ENCODE measurements at regions not wholly inside any gene's neighbourhood (a gene's known extent, or its start where the extent isn't known, plus 50 kb on each side); places are given as distances from the start of the nearest gene placed in this dataset.

DNA sequence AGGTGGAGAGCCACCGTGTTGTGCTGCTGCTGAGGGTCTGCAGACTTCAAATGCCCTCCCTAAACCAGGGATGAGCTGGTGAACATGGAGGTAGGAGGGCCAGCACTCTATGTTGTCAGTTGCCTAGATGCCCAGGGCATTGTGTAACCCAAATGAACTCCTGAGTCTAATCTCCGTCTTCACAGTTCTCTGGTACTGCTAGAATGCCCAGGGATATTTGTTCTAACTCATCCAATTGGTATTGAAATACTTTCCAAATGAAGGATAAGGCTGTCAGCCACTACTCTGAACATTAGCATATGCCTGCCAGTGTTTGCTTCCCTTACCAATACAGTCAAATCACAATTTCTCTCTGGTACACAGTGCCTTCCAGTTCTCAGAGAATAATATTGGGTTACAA is 492.6 kb downstream of the SLC4A3 start:
- no peak for DNase-seq (ENCODE audit: extremely low spot score)
- TF ChIP-seq ZNF384 (IDR thresholded peaks at IDR 0.05) (no peak), FOXM1 (IDR thresholded peaks at IDR 0.05; ENCODE audit: borderline replicate concordance) (no peak), FOXA1 (IDR thresholded peaks at IDR 0.05) (no peak), FOXK2 (IDR thresholded peaks at IDR 0.05) (no peak), SP1 (IDR thresholded peaks at IDR 0.05) (no peak), CTBP1 (IDR thresholded peaks at IDR 0.05; ENCODE audit: borderline replicate concordance) (no peak), ARNT (IDR thresholded peaks at IDR 0.05) (no peak), HDGF (IDR thresholded peaks at IDR 0.05; ENCODE audit: borderline replicate concordance) (no peak), LEF1 (IDR thresholded peaks at IDR 0.05; ENCODE audit: borderline replicate concordance) (no peak), NFRKB (IDR thresholded peaks at IDR 0.05) (no peak), TARDBP (IDR thresholded peaks at IDR 0.05) (no peak), BHLHE40 (IDR thresholded peaks at IDR 0.05; ENCODE audit: borderline replicate concordance) (no peak), SUZ12 (IDR thresholded peaks at IDR 0.05) (no peak), L3MBTL2 (conservative IDR thresholded peaks at IDR 0.05) (no peak)
- TF ChIP-seq, protein P1, sequence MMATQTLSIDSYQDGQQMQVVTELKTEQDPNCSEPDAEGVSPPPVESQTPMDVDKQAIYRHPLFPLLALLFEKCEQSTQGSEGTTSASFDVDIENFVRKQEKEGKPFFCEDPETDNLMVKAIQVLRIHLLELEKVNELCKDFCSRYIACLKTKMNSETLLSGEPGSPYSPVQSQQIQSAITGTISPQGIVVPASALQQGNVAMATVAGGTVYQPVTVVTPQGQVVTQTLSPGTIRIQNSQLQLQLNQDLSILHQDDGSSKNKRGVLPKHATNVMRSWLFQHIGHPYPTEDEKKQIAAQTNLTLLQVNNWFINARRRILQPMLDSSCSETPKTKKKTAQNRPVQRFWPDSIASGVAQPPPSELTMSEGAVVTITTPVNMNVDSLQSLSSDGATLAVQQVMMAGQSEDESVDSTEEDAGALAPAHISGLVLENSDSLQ (IDR thresholded peaks at IDR 0.05): no peak
- ChIA-PET CTCF (no interaction called here), POLR2A (no interaction called here)

DNA sequence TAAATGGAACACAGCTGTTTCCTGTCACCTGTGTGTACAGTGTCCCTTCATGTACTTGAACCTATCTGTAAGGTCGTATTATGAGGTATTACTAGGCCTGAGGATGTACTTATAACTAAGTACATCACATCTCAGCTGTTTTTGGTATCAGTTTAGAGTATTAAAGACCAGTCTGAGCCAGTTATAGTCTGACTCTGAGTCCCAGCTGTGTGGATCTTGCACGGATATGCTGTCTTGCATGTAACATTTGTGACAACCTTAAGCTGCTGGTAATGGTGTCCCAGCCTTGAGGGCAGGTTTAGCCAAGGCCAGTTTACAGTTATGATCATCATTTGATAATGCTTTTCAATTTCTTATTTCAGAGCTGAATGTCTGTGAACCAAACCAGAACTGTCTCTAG is 496.3 kb downstream of the SLC4A3 start:
- no peak for DNase-seq (ENCODE audit: extremely low spot score)
- POLR2A ChIA-PET: no interaction called here
- no peak for TF ChIP-seq BHLHE40 (IDR thresholded peaks at IDR 0.05; ENCODE audit: borderline replicate concordance)
- TF ChIP-seq ARNT (IDR thresholded peaks at IDR 0.05): no peak
- no peak for TF ChIP-seq SUZ12 (IDR thresholded peaks at IDR 0.05)
- CTCF ChIA-PET: interaction anchor here (1.1 kb wide), 1 partner anchor 43 kb away, joined by 4 read pairs; no protein-coding TSS in a partner anchor

DNA sequence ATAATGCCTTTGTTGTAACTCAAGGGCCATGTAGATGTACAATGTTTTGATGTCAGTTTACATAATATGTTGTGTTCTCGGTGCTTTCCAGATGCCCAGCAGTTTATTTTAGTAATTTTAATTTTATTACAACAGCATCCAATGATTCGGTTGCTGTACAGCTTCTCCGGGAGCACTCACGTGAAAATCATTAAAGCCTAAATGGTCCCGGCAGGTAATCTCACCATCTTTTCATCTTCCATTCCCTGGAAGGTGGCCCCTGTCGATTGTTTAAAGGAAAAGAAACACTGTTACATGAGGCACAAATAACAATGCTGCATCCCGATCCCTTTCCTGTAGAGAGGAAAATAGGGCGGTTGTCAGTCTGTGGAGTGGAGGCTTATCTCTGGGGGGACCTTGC is 498.1 kb downstream of the SLC4A3 start:
- CTCF ChIA-PET: no interaction called here
- TF ChIP-seq FOXM1 (IDR thresholded peaks at IDR 0.05; ENCODE audit: borderline replicate concordance) (no peak), CTBP1 (IDR thresholded peaks at IDR 0.05; ENCODE audit: borderline replicate concordance) (no peak), BHLHE40 (IDR thresholded peaks at IDR 0.05; ENCODE audit: borderline replicate concordance) (no peak), ZNF384 (IDR thresholded peaks at IDR 0.05) (no peak), FOXA1 (IDR thresholded peaks at IDR 0.05) (no peak), L3MBTL2 (conservative IDR thresholded peaks at IDR 0.05) (no peak), ARNT (IDR thresholded peaks at IDR 0.05) (no peak), HDGF (IDR thresholded peaks at IDR 0.05; ENCODE audit: borderline replicate concordance) (no peak), FOXK2 (IDR thresholded peaks at IDR 0.05) (no peak), ELF4 (IDR thresholded peaks at IDR 0.05) (no peak), SP1 (IDR thresholded peaks at IDR 0.05) (no peak), TARDBP (IDR thresholded peaks at IDR 0.05) (no peak), SUZ12 (IDR thresholded peaks at IDR 0.05) (no peak), NFRKB (IDR thresholded peaks at IDR 0.05) (no peak), LEF1 (IDR thresholded peaks at IDR 0.05; ENCODE audit: borderline replicate concordance) (no peak)
- TF ChIP-seq, protein P1 (IDR thresholded peaks at IDR 0.05): no peak
- POLR2A ChIA-PET: no interaction called here
- no peak for DNase-seq (ENCODE audit: extremely low spot score)

DNA sequence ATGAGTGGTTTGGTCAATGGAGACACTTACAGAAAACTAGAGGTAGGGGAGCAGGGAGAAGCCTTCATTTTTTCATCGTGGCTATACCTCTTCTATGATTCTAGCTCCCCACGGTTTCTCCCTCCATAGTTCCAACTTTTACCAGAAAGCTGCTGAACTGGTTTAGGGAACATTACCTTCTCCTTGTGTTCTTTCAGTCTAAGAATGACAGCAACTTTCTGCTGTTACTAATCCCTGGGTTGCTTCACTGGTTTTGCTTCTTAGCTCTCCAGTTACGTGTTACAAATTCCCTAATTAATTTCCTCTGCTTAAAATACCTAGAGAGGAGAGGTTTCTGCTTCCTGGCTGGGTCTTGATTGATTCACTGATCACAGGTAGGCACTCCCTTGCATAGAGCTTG is 499.9 kb downstream of the SLC4A3 start:
- no peak for DNase-seq (ENCODE audit: extremely low spot score)
- CTCF ChIA-PET: interaction anchor here (0.8 kb wide), 1 partner anchor 505 kb away, joined by 3 read pairs; no protein-coding TSS in a partner anchor
- TF ChIP-seq FOXA1 (IDR thresholded peaks at IDR 0.05) (no peak), TARDBP (IDR thresholded peaks at IDR 0.05) (no peak), ELF4 (IDR thresholded peaks at IDR 0.05) (no peak), FOXK2 (IDR thresholded peaks at IDR 0.05) (no peak), HDGF (IDR thresholded peaks at IDR 0.05; ENCODE audit: borderline replicate concordance) (no peak), LEF1 (IDR thresholded peaks at IDR 0.05; ENCODE audit: borderline replicate concordance) (no peak), ZNF384 (IDR thresholded peaks at IDR 0.05) (no peak), FOXM1 (IDR thresholded peaks at IDR 0.05; ENCODE audit: borderline replicate concordance) (no peak), BHLHE40 (IDR thresholded peaks at IDR 0.05; ENCODE audit: borderline replicate concordance) (no peak), NFRKB (IDR thresholded peaks at IDR 0.05) (no peak), L3MBTL2 (conservative IDR thresholded peaks at IDR 0.05) (no peak)
- POLR2A ChIA-PET: no interaction called here

DNA sequence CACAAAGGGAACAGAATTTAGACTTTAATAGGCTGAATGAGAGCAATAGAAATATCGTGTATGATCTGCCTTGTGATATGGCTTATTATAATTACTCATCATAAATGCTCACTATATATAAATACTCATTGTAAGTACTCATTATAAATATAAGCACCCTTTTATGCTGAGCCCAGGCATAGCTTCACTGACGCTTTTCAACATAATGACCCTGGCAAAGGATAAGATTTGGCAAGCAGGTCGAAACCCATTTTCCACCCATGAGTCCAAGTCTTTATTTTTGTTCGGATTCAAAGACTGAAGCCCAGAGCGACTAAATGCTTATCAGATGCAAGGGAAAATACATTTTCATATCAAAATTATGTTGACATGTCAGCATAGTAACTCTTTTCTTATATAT is 500.4 kb downstream of the SLC4A3 start:
- TF ChIP-seq FOXA1 (IDR thresholded peaks at IDR 0.05) (no peak), NFRKB (IDR thresholded peaks at IDR 0.05) (no peak), SUZ12 (IDR thresholded peaks at IDR 0.05) (no peak), BHLHE40 (IDR thresholded peaks at IDR 0.05; ENCODE audit: borderline replicate concordance) (no peak), ELF4 (IDR thresholded peaks at IDR 0.05) (no peak), LEF1 (IDR thresholded peaks at IDR 0.05; ENCODE audit: borderline replicate concordance) (no peak), CTBP1 (IDR thresholded peaks at IDR 0.05; ENCODE audit: borderline replicate concordance) (no peak), FOXM1 (IDR thresholded peaks at IDR 0.05; ENCODE audit: borderline replicate concordance) (no peak), SP1 (IDR thresholded peaks at IDR 0.05) (no peak), ZNF384 (IDR thresholded peaks at IDR 0.05) (no peak), HDGF (IDR thresholded peaks at IDR 0.05; ENCODE audit: borderline replicate concordance) (no peak), ARNT (IDR thresholded peaks at IDR 0.05) (no peak), L3MBTL2 (conservative IDR thresholded peaks at IDR 0.05) (no peak)
- TF ChIP-seq, protein P1 (IDR thresholded peaks at IDR 0.05): no peak
- POLR2A ChIA-PET: no interaction called here
- DNase-seq (ENCODE audit: extremely low spot score): no peak
- CTCF ChIA-PET: interaction anchor here (0.8 kb wide), 1 partner anchor 504 kb away, joined by 3 read pairs; no protein-coding TSS in a partner anchor

DNA sequence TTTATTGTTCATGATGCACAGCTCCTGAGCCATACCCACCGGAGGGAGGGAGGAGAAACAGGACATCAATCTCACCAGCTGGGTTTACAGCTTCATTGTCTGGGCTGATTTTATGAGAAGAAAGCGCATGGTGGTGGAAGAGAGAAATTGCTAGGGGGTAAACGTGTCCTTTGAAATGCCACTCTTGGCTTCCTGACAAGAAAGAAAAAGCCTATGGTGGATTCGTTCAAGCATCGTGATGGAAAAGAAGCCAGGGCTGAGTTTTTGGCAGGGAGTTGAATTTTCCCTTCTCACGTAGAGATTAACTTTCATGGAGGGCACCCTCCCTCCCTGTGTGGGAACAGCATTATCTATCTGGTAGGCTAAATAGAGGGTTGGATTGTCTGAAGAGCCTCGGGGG is 502.0 kb downstream of the SLC4A3 start:
- no peak for TF ChIP-seq FOXK2 (IDR thresholded peaks at IDR 0.05)
- TF ChIP-seq ELF4 (IDR thresholded peaks at IDR 0.05): no peak
- no peak for TF ChIP-seq L3MBTL2 (conservative IDR thresholded peaks at IDR 0.05)
- no peak for TF ChIP-seq ZNF384 (IDR thresholded peaks at IDR 0.05)
- TF ChIP-seq LEF1 (IDR thresholded peaks at IDR 0.05; ENCODE audit: borderline replicate concordance): no peak
- no peak for TF ChIP-seq HDGF (IDR thresholded peaks at IDR 0.05; ENCODE audit: borderline replicate concordance)
- no peak for TF ChIP-seq FOXA1 (IDR thresholded peaks at IDR 0.05)
- TF ChIP-seq FOXM1 (IDR thresholded peaks at IDR 0.05; ENCODE audit: borderline replicate concordance): no peak
- no peak for TF ChIP-seq SUZ12 (IDR thresholded peaks at IDR 0.05)
- TF ChIP-seq, protein P1 (IDR thresholded peaks at IDR 0.05): no peak
- TF ChIP-seq BHLHE40 (IDR thresholded peaks at IDR 0.05; ENCODE audit: borderline replicate concordance): no peak
- TF ChIP-seq CTBP1 (IDR thresholded peaks at IDR 0.05; ENCODE audit: borderline replicate concordance): no peak
- no peak for TF ChIP-seq NFRKB (IDR thresholded peaks at IDR 0.05)
- CTCF ChIA-PET: interaction anchor here (0.6 kb wide), 1 partner anchor 1007 kb away, joined by 3 read pairs; no protein-coding TSS in a partner anchor
- POLR2A ChIA-PET: no interaction called here
- no peak for DNase-seq (ENCODE audit: extremely low spot score)

Data from HEK293T (cell line).